ENCODE measurements at regions not wholly inside any gene's neighbourhood (a gene's known extent, or its start where the extent isn't known, plus 50 kb on each side); places are given as distances from the start of the nearest gene placed in this dataset.

GRCh38 chr15:35810007-35810406 is 264.0 kb upstream of the DPH6 start:
- no peak overlapping the region for H3K4me3 ChIP-seq (ENCODE audit: low read depth, low read length)
- no peaks in the 10 kb centered on the region for H3K36me3 ChIP-seq (ENCODE audit: control insufficient read depth, insufficient read depth, low read length)
- TF ChIP-seq CTCF (IDR thresholded peaks at IDR 0.05; ENCODE audit: insufficient read depth, low read length, severe bottlenecking), result no peak
- DNase-seq (ENCODE audit: low read depth), result no peak
- H3K27me3 ChIP-seq (ENCODE audit: control insufficient read depth, insufficient read depth, low read length), result no peaks in the 10 kb centered on the region
- no peak for FAIRE-seq

- Histone ChIP-seq H3K4me3 (ENCODE audit: low read depth, low read length) (no peak overlapping the region), H3K36me3 (ENCODE audit: control insufficient read depth, insufficient read depth, low read length) (no peaks in the 10 kb centered on the region), H3K27me3 (ENCODE audit: control insufficient read depth, insufficient read depth, low read length) (no peaks in the 10 kb centered on the region)
- DNase-seq (ENCODE audit: low read depth) (no peak), FAIRE-seq (no peak)
- TF ChIP-seq CTCF (IDR thresholded peaks at IDR 0.05; ENCODE audit: insufficient read depth, low read length, severe bottlenecking), result no peak
Measured at GRCh38 chr15:35813573-35813972, 267.6 kb upstream of the DPH6 start.

- no peaks in the 10 kb centered on the region for H3K27me3 ChIP-seq (ENCODE audit: control insufficient read depth, insufficient read depth, low read length)
- FAIRE-seq (no peak), DNase-seq (ENCODE audit: low read depth) (no peak)
- no peak overlapping the region for H3K4me3 ChIP-seq (ENCODE audit: low read depth, low read length)
- no peak for TF ChIP-seq CTCF (IDR thresholded peaks at IDR 0.05; ENCODE audit: insufficient read depth, low read length, severe bottlenecking)
- no peaks in the 10 kb centered on the region for H3K36me3 ChIP-seq (ENCODE audit: control insufficient read depth, insufficient read depth, low read length)
Measured at GRCh38 chr15:35818846-35819245, 272.9 kb upstream of the DPH6 start.

GRCh38 chr15:35822153-35822552 is 276.2 kb upstream of the DPH6 start:
- FAIRE-seq, result no peak
- Histone ChIP-seq H3K4me3 (ENCODE audit: low read depth, low read length) (no peak overlapping the region), H3K27me3 (ENCODE audit: control insufficient read depth, insufficient read depth, low read length) (no peaks in the 10 kb centered on the region), H3K36me3 (ENCODE audit: control insufficient read depth, insufficient read depth, low read length) (no peaks in the 10 kb centered on the region)
- DNase-seq (ENCODE audit: low read depth), result no peak
- no peak for TF ChIP-seq CTCF (IDR thresholded peaks at IDR 0.05; ENCODE audit: insufficient read depth, low read length, severe bottlenecking)

GRCh38 chr15:35827141-35827540 is 281.2 kb upstream of the DPH6 start:
- Histone ChIP-seq H3K36me3 (ENCODE audit: control insufficient read depth, insufficient read depth, low read length) (no peaks in the 10 kb centered on the region), H3K27me3 (ENCODE audit: control insufficient read depth, insufficient read depth, low read length) (peaks cover 1% of the 10 kb centered on the region), H3K4me3 (ENCODE audit: low read depth, low read length) (no peak overlapping the region)
- DNase-seq (ENCODE audit: low read depth) (no peak), FAIRE-seq (no peak)
- TF ChIP-seq CTCF (IDR thresholded peaks at IDR 0.05; ENCODE audit: insufficient read depth, low read length, severe bottlenecking), result no peak

GRCh38 chr15:35827911-35828310 is 281.9 kb upstream of the DPH6 start:
- Histone ChIP-seq H3K36me3 (ENCODE audit: control insufficient read depth, insufficient read depth, low read length) (no peaks in the 10 kb centered on the region), H3K27me3 (ENCODE audit: control insufficient read depth, insufficient read depth, low read length) (peaks cover 1% of the 10 kb centered on the region), H3K4me3 (ENCODE audit: low read depth, low read length) (no peak overlapping the region)
- FAIRE-seq (no peak), DNase-seq (ENCODE audit: low read depth) (no peak)
- no peak for TF ChIP-seq CTCF (IDR thresholded peaks at IDR 0.05; ENCODE audit: insufficient read depth, low read length, severe bottlenecking)
